ENCODE measurements at regions not wholly inside any gene's neighbourhood (a gene's known extent, or its start where the extent isn't known, plus 50 kb on each side); places are given as distances from the start of the nearest gene placed in this dataset.

DNA sequence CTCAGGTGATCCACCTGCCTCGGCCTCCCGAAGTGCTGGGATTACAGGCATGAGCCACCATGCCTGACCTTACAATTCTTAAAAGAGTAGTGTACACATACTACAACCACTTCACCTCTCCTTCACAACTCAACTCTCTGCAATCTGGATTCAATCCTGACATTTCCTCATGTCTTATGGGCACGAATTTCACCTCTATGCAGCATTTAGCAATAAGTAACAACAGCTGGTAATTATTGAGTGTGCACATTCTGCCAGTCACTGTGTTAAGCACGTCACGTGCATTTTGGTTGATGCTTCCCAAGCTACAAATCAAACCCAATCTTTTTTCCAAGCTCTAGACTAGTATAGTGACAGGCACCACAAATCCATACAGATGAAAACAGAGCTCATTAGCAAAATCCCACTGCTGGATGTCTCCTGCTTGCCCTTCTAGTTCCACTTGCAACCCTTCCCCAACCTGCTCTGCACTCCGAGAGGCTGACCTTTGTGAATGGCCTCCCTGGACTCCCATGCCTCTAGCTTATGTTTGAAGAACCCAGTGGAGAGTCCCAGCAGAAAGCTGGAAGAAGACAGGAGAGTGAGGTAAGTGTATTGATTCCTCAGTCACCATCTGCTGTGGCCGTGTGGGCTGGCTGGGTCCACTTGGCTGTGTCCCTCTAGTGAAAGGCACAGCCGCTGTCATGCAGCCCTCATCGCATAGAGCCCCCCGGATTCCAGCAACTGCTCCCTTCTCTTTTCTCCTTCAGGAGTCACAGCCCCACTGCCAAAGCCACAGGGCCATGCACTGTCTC is 176.5 kb downstream of the MEX3B start:
- FAIRE-seq (no peak), DNase-seq (ENCODE audit: low spot score) (no peak)

DNA sequence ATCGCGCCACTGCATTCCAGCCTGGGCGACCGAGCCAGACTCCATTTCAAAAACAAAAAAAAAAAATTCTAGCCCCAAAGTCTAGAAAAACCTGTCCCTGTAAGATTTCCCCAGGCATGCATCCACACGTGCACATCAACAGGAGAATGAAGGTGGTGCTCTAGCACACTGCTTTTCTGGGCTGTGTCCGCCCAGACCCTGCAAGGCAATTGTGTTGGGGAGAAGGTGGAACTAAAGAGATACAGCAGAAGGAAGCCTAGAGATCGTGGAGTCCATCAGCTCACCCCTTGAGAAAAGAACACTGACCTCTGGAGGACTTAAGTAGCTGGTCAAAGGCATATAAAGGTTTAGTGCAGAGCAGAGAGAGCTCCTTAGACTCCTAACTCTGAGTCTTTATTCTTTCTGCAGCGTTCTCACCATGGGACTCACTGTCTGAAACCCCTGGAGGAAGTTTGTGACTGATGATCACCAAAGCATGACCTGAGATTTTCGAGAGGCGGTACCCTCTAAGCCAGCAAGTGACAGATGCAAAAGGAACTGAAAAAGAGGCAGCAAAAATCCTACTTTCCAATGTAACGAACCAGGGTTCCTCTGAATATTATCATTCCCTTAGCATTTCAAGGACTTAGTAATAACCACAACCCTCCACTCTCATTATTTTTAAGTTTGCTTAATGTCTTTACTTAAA is 179.8 kb downstream of the MEX3B start:
- FAIRE-seq (no peak), DNase-seq (ENCODE audit: low spot score) (no peak)

DNA sequence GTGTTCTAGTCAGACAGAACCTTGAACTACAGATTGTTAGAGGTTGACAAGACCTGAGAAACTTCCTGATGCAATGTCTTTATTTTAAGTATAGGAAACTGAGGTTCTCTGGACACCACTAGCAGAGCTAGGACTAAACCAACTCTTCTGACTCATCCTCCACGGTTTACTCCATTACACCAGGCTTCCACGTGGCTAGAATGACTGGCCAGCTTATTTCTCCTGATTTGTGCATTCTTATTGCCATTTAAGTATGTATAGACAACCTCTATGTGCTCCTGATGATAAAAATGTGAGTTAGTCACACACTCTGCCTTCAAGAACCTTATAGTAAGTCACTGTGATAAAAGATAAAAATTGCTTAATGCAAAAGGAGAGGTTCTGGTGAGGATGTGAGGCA is 182.7 kb downstream of the MEX3B start:
- no peak for FAIRE-seq
- DNase-seq (ENCODE audit: low spot score) = no peak

DNA sequence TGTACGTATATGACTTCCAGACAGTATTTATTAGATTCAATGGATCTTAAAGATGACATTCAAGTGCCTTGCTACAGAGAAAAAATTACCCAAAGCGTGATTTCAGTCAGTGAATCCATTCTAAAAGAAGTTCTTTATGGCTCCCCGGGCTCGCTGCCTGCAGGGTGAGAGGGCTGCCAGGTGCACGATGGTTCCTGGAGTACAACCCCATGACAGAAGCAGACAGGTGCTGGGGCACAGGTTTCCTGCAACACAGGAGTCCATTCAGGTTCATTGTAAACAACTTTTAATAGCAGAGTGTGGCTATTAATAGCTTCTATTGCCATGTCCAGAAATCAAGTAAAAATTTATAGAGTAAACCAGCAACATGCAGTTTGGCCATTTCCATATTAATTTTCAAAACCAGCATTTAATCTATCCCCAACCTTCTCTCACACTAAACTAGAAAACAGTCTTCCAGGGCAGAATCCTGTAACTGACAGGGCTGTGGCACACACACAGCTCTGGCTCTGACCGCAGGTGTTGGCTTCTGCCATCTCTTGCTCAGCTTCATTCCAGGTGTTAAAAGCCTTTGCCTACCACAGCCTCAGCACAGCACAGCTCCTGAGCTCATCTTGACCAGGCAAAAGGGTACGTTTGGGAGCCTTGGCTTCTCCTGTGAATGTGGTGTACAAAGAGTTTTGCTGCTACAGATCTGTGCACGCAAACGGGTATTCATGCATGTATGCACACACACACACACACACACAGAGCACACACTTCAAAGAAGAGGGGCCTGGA is 185.9 kb downstream of the MEX3B start:
- FAIRE-seq = no peak
- no peak for DNase-seq (ENCODE audit: low spot score)

DNA sequence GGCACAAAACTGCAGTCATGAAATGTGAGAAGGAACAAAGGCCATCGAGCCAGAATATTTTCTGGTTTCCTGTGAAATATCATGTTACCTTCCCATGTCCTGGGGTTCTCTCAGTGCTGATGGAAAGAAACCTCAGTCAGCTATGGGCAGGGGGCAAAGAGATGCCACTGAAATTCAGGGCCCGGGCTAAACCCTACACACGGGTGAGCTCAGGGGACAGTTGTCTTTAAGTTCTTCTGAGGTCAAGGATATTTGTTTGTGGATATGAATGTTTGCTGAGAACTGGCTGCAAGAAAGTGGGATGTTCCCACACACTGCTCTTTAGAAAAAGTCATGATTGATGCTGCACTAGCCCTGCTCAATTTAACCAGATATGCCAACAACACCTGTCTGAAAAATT is 187.2 kb downstream of the MEX3B start:
- FAIRE-seq = no peak
- DNase-seq (ENCODE audit: low spot score) = no peak

DNA sequence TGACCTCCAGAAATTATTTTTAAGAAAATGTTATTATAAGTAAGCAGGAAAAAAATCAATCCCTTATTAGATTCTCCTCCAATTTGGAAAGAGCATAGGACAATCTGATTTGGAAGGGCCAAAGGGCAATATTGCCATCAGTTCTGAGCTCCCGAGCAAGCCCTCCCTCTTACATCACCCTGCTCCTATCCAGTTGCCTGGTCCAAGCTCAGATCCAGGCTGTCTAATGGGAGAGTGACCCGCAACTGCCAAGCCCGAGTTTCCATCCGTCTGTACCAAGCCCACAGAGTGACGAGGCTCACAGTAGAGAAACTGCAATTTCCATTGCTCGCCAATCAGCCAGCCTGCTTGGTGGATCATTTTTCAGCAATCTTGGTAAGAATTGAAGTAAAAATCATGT is 187.7 kb downstream of the MEX3B start:
- DNase-seq (ENCODE audit: low spot score) (no peak), FAIRE-seq (no peak)

DNA sequence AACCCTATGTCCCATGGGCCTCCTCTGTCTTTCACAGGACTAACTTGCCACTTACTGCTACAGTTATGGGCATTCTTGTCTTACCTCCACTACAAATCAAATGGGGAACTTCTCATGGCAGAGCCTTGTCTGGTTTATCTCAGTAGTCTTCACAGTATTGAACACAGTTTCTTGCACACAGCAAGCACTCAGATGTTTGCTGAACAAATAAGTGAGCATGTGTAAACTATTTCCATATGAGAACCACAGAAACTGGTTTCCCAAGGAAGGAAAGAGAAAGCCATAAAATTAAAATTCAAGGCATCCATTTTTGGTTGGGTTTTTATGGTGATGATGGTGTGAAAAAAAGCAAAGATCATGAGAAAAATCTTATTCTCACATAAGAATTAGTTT is 189.2 kb downstream of the MEX3B start:
- FAIRE-seq = no peak
- DNase-seq (ENCODE audit: low spot score) = no peak

DNA sequence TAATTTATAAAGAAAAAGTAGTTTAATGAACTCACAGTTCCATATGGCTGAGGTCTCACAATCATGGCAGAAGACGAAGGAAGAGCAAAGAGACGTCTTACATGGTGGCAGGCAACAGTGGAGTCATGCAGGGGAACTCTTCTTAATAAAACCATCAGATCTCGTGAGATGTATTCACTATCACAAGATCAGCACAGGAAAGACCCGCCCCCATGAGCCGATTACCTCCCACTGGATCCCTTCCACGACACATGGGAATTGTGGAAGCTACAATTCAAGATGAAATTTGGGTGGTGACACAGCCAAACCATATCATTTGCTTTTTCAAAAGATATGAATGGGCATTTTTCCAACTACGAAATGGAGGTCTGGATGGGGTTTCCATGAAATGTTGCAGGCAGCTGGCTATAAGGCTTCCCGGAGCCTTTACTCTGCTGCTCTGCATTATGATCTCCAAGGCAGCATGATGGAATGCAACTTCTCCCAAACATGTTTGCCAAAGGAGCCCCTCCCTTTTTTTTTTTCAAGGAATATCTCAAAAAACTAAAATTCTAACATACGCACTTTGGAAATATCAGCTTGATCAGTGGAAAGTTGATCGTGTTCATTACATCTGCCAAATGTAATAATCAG is 189.7 kb downstream of the MEX3B start:
- no peak for FAIRE-seq
- DNase-seq (ENCODE audit: low spot score) = no peak

DNA sequence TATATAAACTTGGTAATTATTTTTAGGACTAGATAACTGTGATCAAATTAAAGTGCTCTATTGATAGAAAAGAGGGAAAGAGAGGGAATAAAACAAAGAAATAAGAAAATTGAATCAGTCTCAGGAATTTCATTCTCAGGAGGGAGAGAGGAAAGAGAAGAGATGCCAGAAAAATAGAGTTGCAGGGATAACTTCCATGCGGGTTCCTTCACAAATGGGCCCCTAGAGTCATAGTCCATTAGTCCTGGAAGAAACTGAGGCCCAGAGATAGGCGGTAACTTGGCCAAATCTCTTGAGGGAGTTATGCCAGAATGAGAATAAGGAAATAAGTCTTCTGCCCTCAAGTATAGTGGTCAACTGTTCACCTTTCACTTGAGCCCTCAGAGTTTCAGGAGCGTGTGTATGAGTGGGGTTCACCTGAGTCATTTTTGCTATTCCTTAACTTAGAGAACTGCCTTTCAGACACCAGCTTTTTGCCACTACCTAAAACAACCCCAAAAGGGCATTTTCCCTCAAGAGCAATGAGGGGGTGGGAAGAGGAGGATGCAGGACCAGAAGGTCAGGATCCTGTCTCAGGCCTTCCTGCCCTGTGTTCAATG is 192.6 kb downstream of the MEX3B start:
- DNase-seq (ENCODE audit: low spot score) (no peak), FAIRE-seq (no peak)

DNA sequence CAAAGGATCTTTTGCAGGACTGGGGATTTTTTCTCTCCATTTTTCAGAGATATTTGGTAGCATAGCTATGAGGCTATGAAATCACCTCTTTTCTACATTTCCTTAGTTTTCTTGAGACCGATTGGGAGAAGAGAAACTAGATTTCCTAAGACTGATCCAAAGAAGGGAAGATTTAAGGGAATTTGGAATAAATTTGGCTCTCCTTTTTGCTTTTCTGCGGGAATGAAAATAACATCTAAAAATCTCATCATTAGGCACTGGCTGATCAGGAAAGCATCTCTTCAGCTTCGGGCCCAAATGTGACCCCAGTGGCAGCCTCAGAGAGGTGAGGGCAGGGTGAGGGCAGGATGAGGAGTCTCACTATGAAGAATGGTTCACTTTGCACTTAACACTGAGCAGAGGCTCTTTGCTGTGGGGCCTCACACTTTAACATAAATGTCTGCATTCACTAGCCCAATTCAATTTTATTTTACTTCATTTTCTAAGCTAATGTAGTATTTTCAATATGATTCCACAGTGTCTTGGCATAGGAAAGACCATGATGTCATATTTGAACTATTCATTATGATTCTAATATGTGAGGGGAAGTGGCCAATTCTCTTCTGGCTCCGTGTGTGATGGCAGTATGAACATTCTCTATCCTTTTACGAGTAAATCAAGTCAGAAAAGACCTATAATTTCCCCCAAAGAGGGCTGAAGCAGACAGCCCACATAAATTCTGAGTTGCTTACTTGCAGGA is 193.2 kb downstream of the MEX3B start:
- DNase-seq (ENCODE audit: low spot score) (no peak), FAIRE-seq (no peak)

DNA sequence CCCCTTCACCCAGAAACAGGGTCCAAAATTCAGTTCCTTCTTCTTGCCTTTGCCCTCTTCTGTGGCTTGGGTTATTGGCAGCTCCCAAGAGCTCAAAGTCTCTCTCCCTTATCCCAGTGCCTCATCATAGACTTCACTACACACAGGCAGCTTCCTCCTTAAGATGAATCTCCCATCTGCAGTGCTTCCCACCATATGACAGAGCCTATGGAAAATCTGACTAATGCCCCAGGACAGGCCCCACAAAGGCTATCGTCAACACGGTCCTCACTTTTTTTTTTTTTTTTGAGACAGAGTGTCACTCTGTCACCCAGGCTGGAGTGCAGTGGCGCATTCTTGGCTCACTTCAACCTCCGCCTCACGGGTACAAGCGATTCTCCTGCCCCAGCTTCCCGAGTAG is 194.1 kb downstream of the MEX3B start:
- FAIRE-seq (no peak), DNase-seq (ENCODE audit: low spot score) (no peak)

DNA sequence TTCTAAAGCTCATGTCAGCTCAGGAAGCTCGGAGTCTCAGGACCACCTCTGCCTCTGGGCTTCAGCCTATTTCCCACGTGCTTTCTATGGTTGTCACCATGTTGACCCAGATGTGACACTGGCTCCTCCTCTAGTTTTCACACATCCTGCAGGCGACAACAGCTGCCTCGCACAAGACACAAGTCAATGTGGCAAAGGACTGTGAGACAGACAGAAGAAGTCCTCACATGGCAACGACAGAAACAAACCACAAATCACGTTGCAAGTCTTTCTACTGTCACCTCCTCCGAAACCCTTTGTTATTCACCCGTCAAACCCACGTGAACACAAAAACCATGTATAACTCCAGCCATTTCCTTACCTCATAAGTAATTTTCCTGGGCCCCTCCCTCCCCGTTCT is 194.5 kb downstream of the MEX3B start:
- FAIRE-seq = no peak
- DNase-seq (ENCODE audit: low spot score) = no peak

DNA sequence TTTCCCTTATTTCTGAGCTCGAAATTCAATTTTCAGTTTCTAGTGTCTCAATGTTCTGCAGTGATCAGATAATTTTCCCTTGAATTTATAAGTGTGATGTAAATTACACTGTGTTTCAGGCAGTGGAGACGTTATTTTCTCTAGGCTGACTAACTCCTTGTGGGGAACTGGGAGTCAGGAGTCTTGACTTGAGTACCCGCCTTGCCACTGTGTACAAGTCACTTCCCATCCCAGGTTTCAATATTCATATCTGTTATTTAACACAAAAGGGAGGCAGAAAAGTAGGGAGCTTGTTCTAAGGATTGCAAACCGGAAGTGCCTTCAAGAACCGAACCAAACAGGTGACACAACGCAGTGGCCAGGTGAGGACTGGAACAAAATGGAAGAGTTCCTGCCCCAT is 196.5 kb downstream of the MEX3B start:
- DNase-seq (ENCODE audit: low spot score) (no peak), FAIRE-seq (no peak)

DNA sequence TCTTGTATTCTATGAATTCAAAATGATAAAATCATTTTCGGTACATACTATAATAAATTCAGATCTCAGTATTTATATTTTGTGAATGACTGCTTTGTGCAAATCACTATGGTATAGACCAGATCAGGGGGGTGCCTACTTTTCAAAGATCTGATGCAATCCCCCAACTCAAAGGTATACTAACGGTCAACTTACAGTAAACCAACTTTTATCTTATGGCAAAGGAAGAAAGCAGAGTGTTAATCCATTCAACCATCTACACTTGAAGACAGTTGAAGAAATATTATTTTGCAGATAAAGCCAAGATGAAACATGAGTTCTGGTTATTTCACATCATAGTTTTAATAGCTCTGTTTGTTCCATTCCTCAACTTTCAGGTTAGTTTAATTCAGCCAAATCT is 197.1 kb downstream of the MEX3B start:
- no peak for FAIRE-seq
- no peak for DNase-seq (ENCODE audit: low spot score)

DNA sequence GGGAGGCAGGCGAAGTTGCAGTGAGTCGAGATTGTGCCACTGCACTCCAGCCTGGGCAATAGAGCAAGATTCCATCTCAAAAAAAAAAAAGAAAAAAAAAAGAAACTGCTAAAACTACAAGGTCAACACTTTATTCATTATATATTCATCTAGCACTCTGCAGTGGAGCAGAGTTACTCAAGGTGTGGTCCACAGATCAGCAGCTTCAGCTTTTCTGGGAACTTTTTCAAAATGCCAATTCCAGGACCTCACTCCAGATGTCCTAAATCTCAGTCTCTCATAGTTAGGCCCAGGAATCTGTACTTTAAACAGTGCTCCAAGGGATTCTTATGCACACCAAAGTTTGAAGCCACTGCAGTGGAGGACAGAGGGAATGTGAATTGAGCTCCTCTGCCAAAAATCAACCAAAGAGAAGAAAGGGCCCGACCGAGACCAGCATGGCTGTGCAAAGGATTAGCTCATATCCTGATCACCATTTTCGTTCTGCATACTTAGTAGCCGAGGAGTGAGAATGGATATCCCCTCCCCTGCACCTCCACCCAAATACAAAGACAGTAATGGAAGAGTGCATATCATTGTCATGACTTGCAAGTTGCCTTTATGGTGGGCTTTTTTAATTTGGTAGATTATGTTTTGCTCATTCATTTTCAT is 201.9 kb downstream of the MEX3B start:
- DNase-seq (ENCODE audit: low spot score) (no peak), FAIRE-seq (no peak)

DNA sequence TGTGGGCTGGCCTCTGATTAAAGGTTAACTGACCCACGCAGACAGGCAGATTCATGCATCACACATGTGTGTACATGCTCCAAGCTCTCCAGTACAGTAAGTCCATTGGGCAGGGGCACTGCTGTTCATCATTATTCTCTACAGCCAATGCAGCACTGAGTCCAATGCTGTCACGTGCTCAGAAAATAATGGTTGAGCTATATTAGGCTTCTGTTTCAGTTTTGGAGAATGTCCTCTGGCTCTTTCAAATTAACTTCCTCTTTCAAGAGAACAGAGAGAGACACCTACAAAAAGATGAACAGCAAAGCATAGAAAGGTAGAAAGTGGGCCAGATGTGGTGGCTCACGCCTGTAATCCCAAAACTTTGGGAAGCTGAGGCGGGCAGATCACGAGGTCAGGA is 202.6 kb downstream of the MEX3B start:
- FAIRE-seq = no peak
- DNase-seq (ENCODE audit: low spot score) = no peak

DNA sequence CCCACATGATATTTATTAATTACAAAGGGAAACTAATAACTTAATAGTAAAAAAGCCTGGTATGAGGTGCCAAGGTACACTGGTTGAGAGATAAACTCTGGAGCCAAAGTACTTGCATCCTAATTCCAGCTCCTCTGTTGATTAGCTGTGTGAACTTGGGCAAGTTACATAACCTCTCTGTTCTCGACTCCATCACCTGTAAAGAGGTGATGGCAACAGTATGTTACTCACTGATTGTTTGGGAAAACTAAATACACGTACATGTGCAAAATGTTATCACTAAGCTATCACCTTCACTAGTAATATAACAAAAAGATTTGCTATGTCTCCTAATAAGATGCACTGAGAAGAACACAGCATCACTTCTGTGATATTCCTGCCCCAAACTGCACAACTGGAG is 206.4 kb downstream of the MEX3B start:
- DNase-seq (ENCODE audit: low spot score) (no peak), FAIRE-seq (peak; percentile 76)

DNA sequence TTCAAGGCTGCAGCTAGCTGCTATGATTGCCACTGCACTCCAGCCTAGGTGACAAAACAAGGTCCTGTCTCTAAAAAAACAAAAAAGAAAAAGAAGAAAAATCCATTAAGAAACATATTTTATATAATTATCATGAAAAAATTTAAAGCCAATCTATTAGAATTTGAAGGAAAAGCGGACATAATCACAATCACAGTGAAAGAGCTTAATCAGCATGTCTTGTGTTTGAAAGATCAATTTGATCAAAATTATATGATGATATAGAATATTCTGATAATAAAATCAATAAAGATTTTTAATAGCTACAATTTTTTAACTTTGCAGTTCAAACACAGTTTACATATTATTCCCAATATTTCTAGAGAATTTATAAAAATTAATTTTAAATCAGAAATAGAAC is 210.1 kb downstream of the MEX3B start:
- DNase-seq (ENCODE audit: low spot score) (no peak), FAIRE-seq (no peak)

DNA sequence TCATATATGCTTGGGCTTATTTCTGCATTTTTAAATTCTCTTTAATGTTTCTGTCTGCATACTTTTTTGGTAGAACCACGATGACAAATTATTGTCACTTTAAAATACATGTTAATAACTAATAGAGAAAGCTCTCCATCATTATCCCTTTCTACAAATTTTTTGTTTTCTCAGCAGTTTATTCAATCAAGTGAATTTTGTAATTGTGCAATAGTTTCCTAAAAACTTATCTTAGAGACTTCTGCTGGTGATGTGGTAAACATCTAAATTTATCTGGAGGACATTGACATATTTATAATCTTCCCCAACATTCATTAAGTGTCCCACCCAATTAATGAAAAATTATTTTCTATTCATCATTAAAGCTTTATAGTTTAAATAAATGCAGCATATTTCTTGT is 215.3 kb downstream of the MEX3B start:
- no peak for DNase-seq (ENCODE audit: low spot score)
- FAIRE-seq = no peak

DNA sequence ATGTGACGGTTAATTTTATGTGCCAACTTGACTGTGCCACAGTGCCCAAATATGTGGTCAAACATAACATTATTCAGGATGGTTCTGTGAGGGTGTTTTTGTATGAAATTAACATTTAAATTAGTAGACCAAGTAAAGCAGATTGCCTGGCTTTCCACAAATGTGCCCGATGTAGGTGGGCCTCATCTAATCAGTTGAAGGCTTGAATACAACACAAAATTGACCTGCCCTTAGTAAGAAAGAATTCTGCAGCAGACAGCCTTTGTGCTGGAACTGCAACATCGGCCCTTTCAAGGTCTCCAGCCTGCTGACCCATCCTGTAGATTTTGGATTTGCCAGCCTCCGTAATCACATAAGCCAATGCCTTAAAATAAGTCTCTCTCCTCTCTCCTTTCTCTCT is 215.9 kb downstream of the MEX3B start:
- FAIRE-seq = no peak
- no peak for DNase-seq (ENCODE audit: low spot score)

Data from urothelium cell line (cell line).